ENCODE measurements at regions not wholly inside any gene's neighbourhood (a gene's known extent, or its start where the extent isn't known, plus 50 kb on each side); places are given as distances from the start of the nearest gene placed in this dataset.

GRCh38 chr3:159356606-159357005 lies 554.8 kb downstream of the MFSD1 start:
- Histone ChIP-seq H2AFZ (no peak overlapping the region), H3K4me1 (ENCODE audit: insufficient read depth) (no peaks in the 10 kb centered on the region), H3K27ac (no peak overlapping the region), H3K4me2 (no peak overlapping the region), H3K9me3 (ENCODE audit: low read depth) (no peaks in the 10 kb centered on the region), H3K4me3 (no peak overlapping the region), H3K9me2 (replicated peaks; ENCODE audit: insufficient read depth) (no peaks in the 10 kb centered on the region), H3K36me3 (replicated peaks; ENCODE audit: insufficient read depth, low read depth) (no peaks in the 10 kb centered on the region), H3K79me2 (no peaks in the 10 kb centered on the region), H3K27me3 (no peaks in the 10 kb centered on the region), H4K20me1 (ENCODE audit: insufficient read depth, poor library complexity, severe bottlenecking) (no peaks in the 10 kb centered on the region)
- TF ChIP-seq CTCF (IDR thresholded peaks at IDR 0.05; ENCODE audit: poor library complexity) (no peak), EZH2phosphoT487 (IDR thresholded peaks at IDR 0.05; ENCODE audit: low read depth, severe bottlenecking, unreplicated experiment) (no peak), EZH2 (IDR thresholded peaks at IDR 0.05; ENCODE audit: borderline replicate concordance) (no peak)
- 75% methylated on average over 1 of the region's 1 CpG for WGBS (ENCODE audit: low lambda C conversion rate, missing lambda C conversion rate)
- DNase-seq (ENCODE audit: low spot score), result no peak

GRCh38 chr3:159364511-159364910 lies 562.7 kb downstream of the MFSD1 start:
- no peak for DNase-seq (ENCODE audit: low spot score)
- Histone ChIP-seq H3K4me2 (no peak overlapping the region), H3K27me3 (no peaks in the 10 kb centered on the region), H3K9me3 (ENCODE audit: low read depth) (no peaks in the 10 kb centered on the region), H3K4me3 (no peak overlapping the region), H3K4me1 (ENCODE audit: insufficient read depth) (no peaks in the 10 kb centered on the region), H3K79me2 (no peaks in the 10 kb centered on the region), H3K9me2 (replicated peaks; ENCODE audit: insufficient read depth) (no peaks in the 10 kb centered on the region), H2AFZ (no peak overlapping the region), H4K20me1 (ENCODE audit: insufficient read depth, poor library complexity, severe bottlenecking) (no peaks in the 10 kb centered on the region), H3K36me3 (replicated peaks; ENCODE audit: insufficient read depth, low read depth) (no peaks in the 10 kb centered on the region), H3K27ac (no peak overlapping the region)
- TF ChIP-seq EZH2 (IDR thresholded peaks at IDR 0.05; ENCODE audit: borderline replicate concordance) (no peak), CTCF (IDR thresholded peaks at IDR 0.05; ENCODE audit: poor library complexity) (no peak), EZH2phosphoT487 (IDR thresholded peaks at IDR 0.05; ENCODE audit: low read depth, severe bottlenecking, unreplicated experiment) (no peak)
- 74% methylated on average over 1 of the region's 1 CpG for WGBS (ENCODE audit: low lambda C conversion rate, missing lambda C conversion rate)

- H3K27ac ChIP-seq, result no peak overlapping the region
- no peak for DNase-seq (ENCODE audit: low spot score)
- H3K27me3 ChIP-seq, result no peaks in the 10 kb centered on the region
- H3K36me3 ChIP-seq (replicated peaks; ENCODE audit: insufficient read depth, low read depth), result no peaks in the 10 kb centered on the region
- no peaks in the 10 kb centered on the region for H3K79me2 ChIP-seq
- no peaks in the 10 kb centered on the region for H4K20me1 ChIP-seq (ENCODE audit: insufficient read depth, poor library complexity, severe bottlenecking)
- TF ChIP-seq EZH2phosphoT487 (IDR thresholded peaks at IDR 0.05; ENCODE audit: low read depth, severe bottlenecking, unreplicated experiment) (no peak), CTCF (IDR thresholded peaks at IDR 0.05; ENCODE audit: poor library complexity) (no peak), EZH2 (IDR thresholded peaks at IDR 0.05; ENCODE audit: borderline replicate concordance) (no peak)
- H3K4me1 ChIP-seq (ENCODE audit: insufficient read depth), result no peaks in the 10 kb centered on the region
- no peaks in the 10 kb centered on the region for H3K9me2 ChIP-seq (replicated peaks; ENCODE audit: insufficient read depth)
- no peaks in the 10 kb centered on the region for H3K9me3 ChIP-seq (ENCODE audit: low read depth)
- no peak overlapping the region for H3K4me2 ChIP-seq
- no peak overlapping the region for H2AFZ ChIP-seq
- no peak overlapping the region for H3K4me3 ChIP-seq
Observed at GRCh38 chr3:159366476-159366875, 564.6 kb downstream of the MFSD1 start.

GRCh38 chr3:159371961-159372360 lies 570.1 kb downstream of the MFSD1 start:
- Histone ChIP-seq H3K79me2 (no peaks in the 10 kb centered on the region), H3K4me3 (no peak overlapping the region), H3K9me3 (ENCODE audit: low read depth) (no peaks in the 10 kb centered on the region), H3K36me3 (replicated peaks; ENCODE audit: insufficient read depth, low read depth) (no peaks in the 10 kb centered on the region), H3K27ac (no peak overlapping the region), H3K4me2 (no peak overlapping the region), H3K4me1 (ENCODE audit: insufficient read depth) (no peaks in the 10 kb centered on the region), H2AFZ (no peak overlapping the region), H3K27me3 (no peaks in the 10 kb centered on the region), H4K20me1 (ENCODE audit: insufficient read depth, poor library complexity, severe bottlenecking) (no peaks in the 10 kb centered on the region), H3K9me2 (replicated peaks; ENCODE audit: insufficient read depth) (no peaks in the 10 kb centered on the region)
- TF ChIP-seq EZH2phosphoT487 (IDR thresholded peaks at IDR 0.05; ENCODE audit: low read depth, severe bottlenecking, unreplicated experiment) (no peak), EZH2 (IDR thresholded peaks at IDR 0.05; ENCODE audit: borderline replicate concordance) (no peak), CTCF (IDR thresholded peaks at IDR 0.05; ENCODE audit: poor library complexity) (no peak)
- 92% methylated on average over 1 of the region's 1 CpG for WGBS (ENCODE audit: low lambda C conversion rate, missing lambda C conversion rate)
- no peak for DNase-seq (ENCODE audit: low spot score)

All from hepatocyte (in vitro differentiated cells).